Inflammatory macrophage (primary cell): ENCODE measurements at regions not wholly inside any gene's neighbourhood (a gene's known extent, or its start where the extent isn't known, plus 50 kb on each side); places are given as distances from the start of the nearest gene placed in this dataset.

Experiments used
- DNase-seq, 2 donors: peaks; one replicate each; pipeline ENCODE4 v3.0.0-alpha.2; 2020 to 2022

GRCh38 chr5:89445106-89445745 is 562.2 kb upstream of the MEF2C start:
- no peak for DNase-seq

DNA sequence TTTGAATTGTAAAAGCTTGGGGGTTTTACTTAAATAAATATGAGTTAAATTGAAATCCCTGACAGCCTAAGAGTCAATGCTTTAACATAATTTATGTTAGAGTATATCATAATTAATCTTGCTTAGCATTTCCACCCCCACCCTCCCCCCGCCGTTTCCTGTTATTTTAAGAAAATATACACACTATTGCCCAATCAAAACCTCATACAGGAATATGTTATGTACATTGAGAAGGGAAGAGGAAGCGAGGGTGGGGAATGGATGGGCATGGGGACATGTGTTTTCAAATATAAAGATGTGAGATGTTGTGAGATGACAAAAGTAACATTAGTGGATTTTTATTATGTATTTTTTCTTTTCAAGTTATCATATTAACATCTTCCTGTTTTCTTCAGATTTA is 561.1 kb upstream of the MEF2C start:
- DNase-seq, result peak; percentile 40 to 61

DNA sequence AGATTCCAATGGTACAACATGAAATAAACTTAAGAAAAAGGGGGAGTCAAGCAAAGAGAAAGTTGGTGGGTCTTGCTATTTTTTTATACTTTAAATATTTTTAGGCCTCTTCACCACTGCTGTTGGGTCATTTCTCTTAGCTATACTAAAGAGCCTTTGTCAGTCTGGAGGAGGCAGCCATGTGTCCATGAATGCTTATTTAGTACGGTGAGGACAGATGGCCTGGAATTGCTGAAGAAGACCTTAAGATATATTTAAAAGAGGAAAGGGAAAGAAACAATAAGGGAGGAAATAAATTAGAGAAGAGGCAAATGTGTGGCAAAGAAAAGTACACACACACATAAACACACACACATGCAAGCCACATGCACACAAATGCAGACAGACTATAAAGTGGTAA is 560.5 kb upstream of the MEF2C start:
- no peak for DNase-seq

DNA sequence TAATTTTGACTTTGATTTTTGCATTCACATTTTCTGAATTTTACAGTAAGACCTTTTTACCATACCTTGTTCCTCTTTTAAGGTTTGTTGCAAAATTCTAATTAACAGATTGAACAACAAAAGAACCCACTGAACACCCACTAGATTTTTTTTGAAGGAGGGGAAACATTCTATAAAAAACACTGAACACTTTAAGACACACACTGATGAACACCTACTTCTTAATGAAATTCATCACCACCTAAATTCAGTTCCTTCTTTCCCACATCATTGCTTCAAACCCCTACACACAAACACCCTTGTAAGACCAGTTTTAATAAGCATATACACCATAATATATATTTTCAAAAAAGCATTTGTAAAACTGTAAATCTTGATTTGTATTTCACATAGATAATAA is 559.0 kb upstream of the MEF2C start:
- no peak for DNase-seq

DNA sequence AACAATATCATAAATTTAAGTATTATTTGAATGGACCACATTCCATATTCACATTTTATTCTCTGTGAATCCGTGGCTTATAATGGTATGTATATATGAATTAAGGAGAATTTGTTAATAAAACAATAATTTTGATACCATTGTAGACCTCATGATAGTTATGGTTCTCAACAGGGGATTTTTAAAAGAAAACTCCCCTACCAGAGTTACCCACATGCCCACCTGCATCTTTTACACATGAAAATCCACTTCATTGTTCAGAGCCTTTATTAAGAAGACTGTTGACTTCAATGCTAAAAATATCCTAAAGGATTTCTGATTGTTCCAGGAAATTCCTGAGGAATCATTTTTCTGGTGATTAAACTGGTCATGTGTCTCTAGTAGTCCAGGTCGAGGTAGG is 557.7 kb upstream of the MEF2C start:
- DNase-seq, result no peak

DNA sequence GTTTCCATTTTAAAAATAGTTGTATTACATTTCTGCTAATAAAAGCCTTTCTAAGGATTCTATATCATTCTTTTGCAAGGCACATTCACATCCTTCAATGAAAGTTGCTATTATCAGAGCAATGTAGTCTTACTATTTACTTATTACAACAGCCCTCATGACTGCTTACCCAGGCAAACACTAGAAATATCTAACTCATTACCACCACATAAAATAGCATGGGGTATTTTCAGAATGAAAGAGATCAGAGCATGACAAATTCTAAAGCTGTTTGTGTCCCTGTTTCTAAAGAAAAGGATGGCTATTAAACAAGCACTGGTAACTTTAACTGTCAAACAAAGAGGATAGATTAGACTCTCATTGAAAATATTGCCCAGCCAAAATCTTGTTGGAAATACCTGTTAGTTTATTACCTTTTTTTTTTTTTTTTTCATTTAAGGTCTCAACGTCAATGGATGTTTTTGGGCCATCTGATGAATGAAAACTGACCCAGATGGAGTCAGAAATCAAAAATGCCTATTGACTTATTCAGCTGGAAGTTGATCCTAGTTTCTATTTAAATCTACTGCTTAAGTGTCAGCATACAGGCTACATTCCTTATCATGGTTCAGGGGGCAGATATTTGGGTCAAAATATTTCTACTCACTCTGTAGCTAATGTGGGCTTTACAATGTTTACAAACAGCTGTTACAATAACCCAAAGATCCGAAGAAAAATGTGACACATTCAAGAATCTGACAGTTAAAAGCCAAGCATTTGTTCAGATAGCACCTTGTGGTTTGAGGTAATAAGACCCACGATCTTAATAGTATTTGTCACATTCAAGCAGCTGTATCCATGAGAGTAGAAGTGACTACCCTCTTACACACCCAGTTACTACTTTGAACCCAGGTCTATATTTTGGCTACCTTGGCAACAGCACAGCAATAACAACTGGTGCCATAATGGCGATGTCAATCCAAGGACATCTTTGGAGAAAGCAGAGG is 554.8 kb upstream of the MEF2C start:
- no peak for DNase-seq

GRCh38 chr5:89436464-89436863 is 553.5 kb upstream of the MEF2C start:
- DNase-seq, result no peak

- no peak for DNase-seq
These were observed 552.4 kb upstream of the MEF2C start for GRCh38 chr5:89435347-89435746.

DNA sequence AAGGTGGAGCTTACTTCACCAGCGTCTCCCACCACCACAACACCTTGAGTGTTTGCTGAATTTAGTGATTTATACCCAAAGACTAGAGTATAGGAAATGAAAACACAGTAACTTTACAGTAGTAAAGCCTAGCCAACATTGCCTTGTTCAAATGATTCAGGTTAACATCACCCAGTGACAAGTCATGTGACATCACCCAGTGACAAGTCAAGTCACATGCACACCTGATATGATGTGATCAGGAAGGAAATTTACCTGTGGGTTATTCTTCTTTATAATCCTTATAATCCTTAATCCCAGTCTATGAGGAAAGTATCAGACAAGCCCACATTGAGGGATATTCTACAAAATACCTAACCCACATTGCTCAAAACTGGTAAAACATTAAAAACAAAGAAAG is 545.6 kb upstream of the MEF2C start:
- DNase-seq, result no peak

- DNase-seq, result no peak
These were observed 542.1 kb upstream of the MEF2C start for GRCh38 chr5:89425062-89425461.

GRCh38 chr5:89421035-89421434 is 538.1 kb upstream of the MEF2C start:
- DNase-seq, result peak; percentile 43 to 70

GRCh38 chr5:89418407-89419085 is 535.6 kb upstream of the MEF2C start:
- peak; percentile 80 to 84 for DNase-seq

- DNase-seq, result no peak
These were observed 535.0 kb upstream of the MEF2C start for GRCh38 chr5:89417990-89418389.

DNA sequence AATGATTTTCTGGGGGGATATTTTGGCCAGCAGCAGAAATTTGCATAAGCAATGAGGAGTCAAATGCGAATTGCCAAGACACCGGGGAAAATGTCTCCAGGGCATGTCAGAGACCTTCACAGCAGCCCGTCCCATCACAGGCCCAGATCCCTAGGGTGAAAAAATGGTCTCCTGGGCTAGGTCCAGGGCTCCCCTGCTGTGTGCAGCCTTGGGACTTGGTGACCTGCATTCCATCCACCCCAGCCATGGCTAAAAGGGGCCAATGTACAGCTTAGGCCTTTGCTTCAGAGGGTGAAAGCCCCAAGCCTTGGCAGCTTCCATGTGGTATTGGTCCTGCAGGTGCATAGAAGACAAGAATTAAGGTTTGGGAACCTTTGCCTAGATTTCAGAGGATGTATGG is 534.5 kb upstream of the MEF2C start:
- no peak for DNase-seq

- DNase-seq, result no peak
These were observed 528.9 kb upstream of the MEF2C start for GRCh38 chr5:89411891-89412290.

DNA sequence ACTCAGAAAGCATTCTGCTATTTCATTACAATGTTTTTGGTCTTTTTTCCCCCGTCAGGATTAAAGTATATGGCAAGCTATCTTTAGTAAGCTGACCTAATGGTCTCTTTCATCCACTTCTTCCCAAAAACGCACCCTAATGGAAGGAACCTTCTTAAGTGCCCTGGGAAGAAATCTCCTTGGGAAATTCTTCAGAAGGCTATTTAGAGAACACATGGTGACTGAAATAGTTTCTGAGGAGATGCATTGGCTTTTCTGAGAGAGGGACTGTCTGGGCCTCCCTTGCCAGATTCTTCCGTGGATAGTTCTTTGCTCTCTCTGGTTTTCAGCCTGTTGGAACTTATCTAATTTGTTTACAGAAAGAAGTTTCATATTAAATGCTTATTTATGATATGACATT is 524.1 kb upstream of the MEF2C start:
- no peak for DNase-seq

GRCh38 chr5:89401659-89402058 is 518.7 kb upstream of the MEF2C start:
- no peak for DNase-seq

DNA sequence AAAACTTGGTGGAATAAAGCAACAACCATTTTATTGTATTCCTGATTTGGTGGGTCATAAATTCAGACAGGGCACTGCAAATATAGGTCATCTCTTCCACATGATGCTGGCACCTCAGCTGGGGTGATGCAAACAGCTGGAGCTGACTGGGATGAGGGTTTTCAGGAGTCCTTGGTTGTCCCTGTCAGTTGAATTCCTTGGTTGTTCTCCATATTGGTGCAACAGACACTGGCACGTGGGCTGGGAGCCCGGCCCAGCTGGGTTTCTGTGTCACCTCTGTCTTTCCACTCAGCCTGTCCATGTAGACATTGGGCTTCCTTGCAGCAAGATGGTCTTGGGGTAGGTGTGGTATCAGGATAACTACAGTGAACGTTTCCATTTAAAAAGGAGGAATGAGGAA is 518.0 kb upstream of the MEF2C start:
- no peak for DNase-seq

- DNase-seq, result peak; percentile 86 to 91
These were observed 516.6 kb upstream of the MEF2C start for GRCh38 chr5:89399548-89399947.

- DNase-seq, result peak; percentile 74 to 90
These were observed 514.1 kb upstream of the MEF2C start for GRCh38 chr5:89397096-89397495.

DNA sequence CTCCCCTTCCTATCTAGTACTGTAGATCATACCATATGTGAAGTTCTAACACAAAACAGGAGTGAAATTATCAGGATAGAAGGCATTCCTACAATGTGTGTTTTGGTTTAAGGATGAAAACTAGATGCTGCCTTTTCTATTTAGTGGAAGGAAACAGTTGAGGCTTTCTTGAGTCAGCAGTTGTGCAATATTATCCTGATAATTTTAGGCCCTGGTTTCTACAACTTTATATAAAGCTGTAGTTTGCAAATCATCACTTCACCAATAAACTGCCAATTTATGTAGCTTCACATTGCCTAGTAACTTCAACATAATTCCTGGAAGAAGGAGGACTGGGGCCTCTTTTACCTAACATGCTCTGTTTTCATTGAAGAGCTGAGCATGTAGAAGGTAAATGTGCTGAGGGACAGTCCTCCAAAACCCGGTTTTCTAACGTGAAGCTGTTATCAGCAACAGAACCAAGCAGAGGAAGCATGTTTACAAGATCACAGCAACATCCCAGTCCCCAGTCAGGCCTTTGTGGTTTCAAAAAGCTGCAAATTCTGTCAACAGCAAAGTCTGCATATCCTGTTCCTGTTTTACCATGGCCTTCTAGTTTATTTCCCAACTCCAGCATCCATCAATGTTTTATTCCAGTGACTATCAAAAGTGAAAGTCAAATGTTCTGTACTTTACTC is 513.4 kb upstream of the MEF2C start:
- DNase-seq, result peak; percentile 88 to 91

- DNase-seq, result peak; percentile 10 to 49
These were observed 512.1 kb upstream of the MEF2C start for GRCh38 chr5:89395111-89395510.

GRCh38 chr5:89388872-89389271 is 505.9 kb upstream of the MEF2C start:
- DNase-seq, result no peak
